SJCRH30 (cell line): ENCODE measurements at regions not wholly inside any gene's neighbourhood (a gene's known extent, or its start where the extent isn't known, plus 50 kb on each side); places are given as distances from the start of the nearest gene placed in this dataset.
A peak's percentile ranks its signal among the peaks of the same experiment; 100 is the strongest.

Experiments
- DNase-seq, 2 experiments: peaks; one replicate each; pipeline ENCODE4 v3.0.0-alpha.2; 2015 to 2020
- H3K27ac ChIP-seq: fragments of 250-450 bp; sonication (Bioruptor Pico); 2 replicates; pipeline ENCODE4 v1.5.1; 2020; ENCODE audit warnings: mild to moderate bottlenecking, moderate library complexity
- H3K27me3 ChIP-seq: fragments of 250-450 bp; sonication (Bioruptor Pico); 2 replicates; pipeline ENCODE4 v1.5.1; 2020; ENCODE audit warnings: mild to moderate bottlenecking, moderate library complexity
- H3K36me3 ChIP-seq: fragments of 250-450 bp; sonication (Bioruptor Pico); 2 replicates; pipeline ENCODE4 v1.5.1; 2020; ENCODE audit warnings: mild to moderate bottlenecking, moderate library complexity
- H3K4me1 ChIP-seq: fragments of 250-450 bp; sonication (Bioruptor Pico); 2 replicates; pipeline ENCODE4 v1.5.1; 2020; ENCODE audit warnings: mild to moderate bottlenecking, moderate library complexity
- H3K4me3 ChIP-seq: fragments of 250-450 bp; sonication (Bioruptor Pico); 2 replicates; pipeline ENCODE4 v1.5.1; 2020; ENCODE audit warnings: mild to moderate bottlenecking, moderate library complexity
- H3K9me3 ChIP-seq: fragments of 250-450 bp; sonication (Bioruptor Pico); replicated peaks from 2 replicates; pipeline ENCODE4 v1.5.1; 2020; ENCODE audit warnings: mild to moderate bottlenecking, moderate library complexity

- Histone ChIP-seq H3K4me3 (no peak overlapping the region), H3K27me3 (no peaks in the 10 kb centered on the region), H3K4me1 (0 out of 2 replicates have a peak, but pooled peaks cover 2% of the 10 kb centered on the region), H3K9me3 (no peaks in the 10 kb centered on the region), H3K27ac (no peak overlapping the region), H3K36me3 (no peaks in the 10 kb centered on the region)
- no peak for DNase-seq
These were observed 196.9 kb upstream of the RREB1 start for GRCh38 chr6:6910734-6911295.

- Histone ChIP-seq H3K27me3 (no peaks in the 10 kb centered on the region), H3K27ac (no peak overlapping the region), H3K36me3 (no peaks in the 10 kb centered on the region), H3K9me3 (no peaks in the 10 kb centered on the region), H3K4me3 (no peak overlapping the region), H3K4me1 (no peaks in the 10 kb centered on the region)
- DNase-seq: no peak
These were observed 196.4 kb upstream of the RREB1 start for GRCh38 chr6:6911391-6911790.

GRCh38 chr6:6912817-6913744 is 194.7 kb upstream of the RREB1 start:
- no peaks in the 10 kb centered on the region for H3K9me3 ChIP-seq
- DNase-seq: no peak
- no peaks in the 10 kb centered on the region for H3K36me3 ChIP-seq
- H3K27me3 ChIP-seq: no peaks in the 10 kb centered on the region
- no peak overlapping the region for H3K4me3 ChIP-seq
- no peaks in the 10 kb centered on the region for H3K4me1 ChIP-seq
- no peak overlapping the region for H3K27ac ChIP-seq

- no peaks in the 10 kb centered on the region for H3K9me3 ChIP-seq
- H3K27me3 ChIP-seq: no peaks in the 10 kb centered on the region
- H3K27ac ChIP-seq: no peak overlapping the region
- DNase-seq: no peak
- H3K36me3 ChIP-seq: no peaks in the 10 kb centered on the region
- H3K4me1 ChIP-seq: no peaks in the 10 kb centered on the region
- H3K4me3 ChIP-seq: no peak overlapping the region
These were observed 192.5 kb upstream of the RREB1 start for GRCh38 chr6:6915219-6915618.

GRCh38 chr6:6915813-6916547 is 191.8 kb upstream of the RREB1 start:
- no peaks in the 10 kb centered on the region for H3K27me3 ChIP-seq
- H3K9me3 ChIP-seq: no peaks in the 10 kb centered on the region
- H3K36me3 ChIP-seq: no peaks in the 10 kb centered on the region
- H3K4me1 ChIP-seq: 0 out of 2 replicates have a peak, but pooled peaks cover 3% of the 10 kb centered on the region
- no peak for DNase-seq
- H3K27ac ChIP-seq: no peak overlapping the region
- H3K4me3 ChIP-seq: no peak overlapping the region

GRCh38 chr6:6916598-6916997 is 191.2 kb upstream of the RREB1 start:
- Histone ChIP-seq H3K27ac (no peak overlapping the region), H3K36me3 (no peaks in the 10 kb centered on the region), H3K4me3 (no peak overlapping the region), H3K27me3 (no peaks in the 10 kb centered on the region), H3K4me1 (0 out of 2 replicates have a peak, but pooled peaks cover 3% of the 10 kb centered on the region), H3K9me3 (no peaks in the 10 kb centered on the region)
- DNase-seq: no peak

- H3K4me1 ChIP-seq: 0 out of 2 replicates have a peak, but pooled peaks cover 3% of the 10 kb centered on the region
- DNase-seq: no peak
These were observed 189.4 kb upstream of the RREB1 start for GRCh38 chr6:6918216-6918983.

GRCh38 chr6:6919173-6919572 is 188.6 kb upstream of the RREB1 start:
- Histone ChIP-seq H3K4me3 (no peak overlapping the region), H3K4me1 (0 out of 2 replicates have a peak, but pooled peaks cover 3% of the 10 kb centered on the region), H3K27me3 (no peaks in the 10 kb centered on the region), H3K9me3 (no peaks in the 10 kb centered on the region), H3K27ac (no peak overlapping the region), H3K36me3 (no peaks in the 10 kb centered on the region)
- DNase-seq: no peak

More at GRCh38 chr6:6918216-6918983, 189.4 kb upstream of the RREB1 start:
- Histone ChIP-seq H3K36me3 (no peaks in the 10 kb centered on the region), H3K27ac (no peak overlapping the region), H3K27me3 (no peaks in the 10 kb centered on the region), H3K9me3 (no peaks in the 10 kb centered on the region), H3K4me3 (no peak overlapping the region)

- 0 out of 2 replicates have a peak, but pooled peaks cover 3% of the 10 kb centered on the region for H3K4me1 ChIP-seq
- no peak for DNase-seq
- no peak overlapping the region for H3K27ac ChIP-seq
- H3K36me3 ChIP-seq: no peaks in the 10 kb centered on the region
- no peaks in the 10 kb centered on the region for H3K9me3 ChIP-seq
- H3K27me3 ChIP-seq: no peaks in the 10 kb centered on the region
- H3K4me3 ChIP-seq: no peak overlapping the region
These were observed 187.4 kb upstream of the RREB1 start for GRCh38 chr6:6920114-6920986.

GRCh38 chr6:6920987-6921313 is 186.8 kb upstream of the RREB1 start:
- Histone ChIP-seq H3K9me3 (no peaks in the 10 kb centered on the region), H3K4me1 (0 out of 2 replicates have a peak, but pooled peaks cover 3% of the 10 kb centered on the region), H3K36me3 (no peaks in the 10 kb centered on the region), H3K27ac (no peak overlapping the region), H3K27me3 (no peaks in the 10 kb centered on the region), H3K4me3 (no peak overlapping the region)
- peak; percentile 35 to 50 for DNase-seq

- Histone ChIP-seq H3K36me3 (no peaks in the 10 kb centered on the region), H3K4me1 (peaks cover 3% of the 10 kb centered on the region; the same call in 1 of the 2 replicates), H3K27ac (no peak overlapping the region), H3K9me3 (no peaks in the 10 kb centered on the region), H3K4me3 (no peak overlapping the region), H3K27me3 (no peaks in the 10 kb centered on the region)
- no peak for DNase-seq
These were observed 185.6 kb upstream of the RREB1 start for GRCh38 chr6:6922166-6922565.

GRCh38 chr6:6923605-6924004 is 184.2 kb upstream of the RREB1 start:
- no peaks in the 10 kb centered on the region for H3K27me3 ChIP-seq
- no peak for DNase-seq

GRCh38 chr6:6924708-6925107 is 183.1 kb upstream of the RREB1 start:
- H3K9me3 ChIP-seq: no peaks in the 10 kb centered on the region
- no peak for DNase-seq
- no peaks in the 10 kb centered on the region for H3K36me3 ChIP-seq
- H3K27me3 ChIP-seq: no peaks in the 10 kb centered on the region
- no peak overlapping the region for H3K27ac ChIP-seq
- H3K4me1 ChIP-seq: peaks cover 3% of the 10 kb centered on the region; the same call in 1 of the 2 replicates
- H3K4me3 ChIP-seq: no peak overlapping the region

More at GRCh38 chr6:6923605-6924004, 184.2 kb upstream of the RREB1 start:
- no peaks in the 10 kb centered on the region for H3K36me3 ChIP-seq
- peaks cover 3% of the 10 kb centered on the region; the same call in 1 of the 2 replicates for H3K4me1 ChIP-seq
- no peak overlapping the region for H3K4me3 ChIP-seq
- H3K27ac ChIP-seq: no peak overlapping the region
- H3K9me3 ChIP-seq: no peaks in the 10 kb centered on the region
